Breast epithelium (tissue), 4 donors: ENCODE measurements at regions not wholly inside any gene's neighbourhood (a gene's known extent, or its start where the extent isn't known, plus 50 kb on each side); places are given as distances from the start of the nearest gene placed in this dataset.

Experiments used
- DNase-seq, 2 donors: peaks; one replicate each; pipeline ENCODE4 v3.0.0-alpha.2; 2019; ENCODE audit warnings: low spot score in 2 of 2
- H3K27ac ChIP-seq, 2 donors: fragments of 200-600 bp; sonication (generic) in 1 of 2; one replicate each; pipeline ENCODE4 v1.5.1; 2016 to 2019; ENCODE audit warnings: mild to moderate bottlenecking in 1 of 2
- H3K27me3 ChIP-seq, 2 donors: fragments of 200-600 bp; sonication (generic) in 1 of 2; one replicate each; pipeline versions ENCODE4 v1.5.1 to v1.6.0; 2017 to 2019; ENCODE audit warnings: control low read depth in 1 of 2, mild to moderate bottlenecking in 1 of 2
- H3K36me3 ChIP-seq: fragments of 200-600 bp; one replicate; pipeline ENCODE4 v1.5.1; 2019
- H3K4me1 ChIP-seq, 2 donors: fragments of 200-600 bp; sonication (generic); one replicate each; pipeline ENCODE4 v1.5.1; 2016 to 2019; ENCODE audit warnings: control low read depth in 1 of 2
- H3K4me3 ChIP-seq, 3 donors: fragments of 200-600 bp; sonication (generic); 1 replicate in 2 of 3; 2 replicates in 1 of 3; pipeline ENCODE4 v1.5.1; 2016 to 2019; ENCODE audit warnings: mild to moderate bottlenecking in 3 of 3, moderate library complexity in 2 of 3
- H3K9me3 ChIP-seq, 2 donors: fragments of 200-600 bp; sonication (generic) in 1 of 2; one replicate each; pipeline ENCODE4 v1.5.1; 2016 to 2019; ENCODE audit warnings: control low read depth in 1 of 2
- POLR2A ChIP-seq: fragments of 450-650 bp; IDR thresholded peaks from one replicate; pipeline ENCODE4 v1.6.1; 2016; ENCODE audit warnings: antibody characterized with exemption, mild to moderate bottlenecking, moderate library complexity
- POLR2AphosphoS5 ChIP-seq, 3 donors: sonication (generic); formaldehyde crosslinking; IDR thresholded peaks; one replicate each; pipeline ENCODE4 v1.6.1; 2017; ENCODE audit warnings: antibody characterized with exemption in 3 of 3
- intact Hi-C: fragments of 100-400 bp; cut with DNase I; formaldehyde crosslinking; loops from one replicate; pipeline ENCODE4 v1.15.1; 2023; ENCODE audit warnings: low total_unique reads
- TF ChIP-seq, protein P1 (sequence below), 3 donors: fragments of 450-650 bp; IDR thresholded peaks; one replicate each; pipeline ENCODE4 v1.5.1; 2016 to 2017; ENCODE audit warnings: antibody characterized with exemption in 3 of 3, mild to moderate bottlenecking in 3 of 3, moderate library complexity in 3 of 3

DNA sequence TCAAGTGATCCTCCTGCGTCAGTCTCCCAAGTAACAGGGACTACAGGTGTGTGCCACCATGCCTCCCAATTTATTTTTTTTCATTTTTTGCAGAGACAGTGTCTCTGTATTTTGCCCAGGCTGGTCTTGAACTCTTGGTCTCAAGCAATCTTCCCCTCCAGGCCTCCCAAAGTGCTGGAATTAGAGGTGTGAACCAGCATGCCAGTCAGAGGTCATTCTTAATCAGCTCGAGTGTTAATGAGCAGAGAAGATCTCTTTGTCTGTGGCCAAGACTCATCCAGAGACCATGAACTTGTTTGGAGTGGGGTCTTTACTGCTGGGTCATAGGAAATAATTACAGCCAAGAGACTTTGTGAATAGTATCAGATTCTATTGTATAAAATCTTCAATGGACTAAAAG is 99.2 kb upstream of the AP1S2 start:
- no peak for DNase-seq
- intact Hi-C loops: no loop called here
- Histone ChIP-seq H3K36me3 (no peaks in the 10 kb centered on the region), H3K9me3 (no peaks in the 10 kb centered on the region), H3K4me1 (no peaks in the 10 kb centered on the region), H3K27me3 (peaks cover 0 to 12% of the 10 kb centered on the region in 2 donors), H3K27ac (no peak overlapping the region), H3K4me3 (no peak overlapping the region)
- TF ChIP-seq POLR2A: no peak
- TF ChIP-seq POLR2AphosphoS5 (IDR thresholded peaks at IDR 0.05): no peak

DNA sequence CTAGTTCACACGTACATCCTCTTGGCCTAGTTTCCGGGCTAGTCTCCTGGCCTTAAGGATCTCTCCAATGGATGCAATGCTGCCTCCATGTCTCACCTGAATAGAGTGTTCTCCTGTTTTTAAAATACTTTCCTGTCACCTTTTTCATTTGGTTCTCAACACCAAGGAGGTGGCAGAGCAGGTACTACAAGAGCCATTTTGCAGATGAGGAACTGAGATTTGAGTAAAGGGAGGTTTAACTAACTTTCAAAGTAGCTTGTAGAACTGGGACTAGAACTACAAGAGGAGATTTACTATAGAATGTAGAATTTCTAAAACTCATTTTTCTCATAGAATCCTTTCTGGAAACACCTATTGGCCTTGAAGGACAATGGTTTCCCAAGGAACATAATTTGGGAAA is 97.6 kb upstream of the AP1S2 start:
- no peak for DNase-seq
- TF ChIP-seq POLR2A (no peak), POLR2AphosphoS5 (IDR thresholded peaks at IDR 0.05) (no peak)
- TF ChIP-seq, protein P1, sequence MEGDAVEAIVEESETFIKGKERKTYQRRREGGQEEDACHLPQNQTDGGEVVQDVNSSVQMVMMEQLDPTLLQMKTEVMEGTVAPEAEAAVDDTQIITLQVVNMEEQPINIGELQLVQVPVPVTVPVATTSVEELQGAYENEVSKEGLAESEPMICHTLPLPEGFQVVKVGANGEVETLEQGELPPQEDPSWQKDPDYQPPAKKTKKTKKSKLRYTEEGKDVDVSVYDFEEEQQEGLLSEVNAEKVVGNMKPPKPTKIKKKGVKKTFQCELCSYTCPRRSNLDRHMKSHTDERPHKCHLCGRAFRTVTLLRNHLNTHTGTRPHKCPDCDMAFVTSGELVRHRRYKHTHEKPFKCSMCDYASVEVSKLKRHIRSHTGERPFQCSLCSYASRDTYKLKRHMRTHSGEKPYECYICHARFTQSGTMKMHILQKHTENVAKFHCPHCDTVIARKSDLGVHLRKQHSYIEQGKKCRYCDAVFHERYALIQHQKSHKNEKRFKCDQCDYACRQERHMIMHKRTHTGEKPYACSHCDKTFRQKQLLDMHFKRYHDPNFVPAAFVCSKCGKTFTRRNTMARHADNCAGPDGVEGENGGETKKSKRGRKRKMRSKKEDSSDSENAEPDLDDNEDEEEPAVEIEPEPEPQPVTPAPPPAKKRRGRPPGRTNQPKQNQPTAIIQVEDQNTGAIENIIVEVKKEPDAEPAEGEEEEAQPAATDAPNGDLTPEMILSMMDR (IDR thresholded peaks at IDR 0.05): no peak
- Histone ChIP-seq H3K27ac (no peak overlapping the region), H3K4me3 (no peak overlapping the region), H3K27me3 (peaks cover 0 to 17% of the 10 kb centered on the region in 2 donors), H3K4me1 (no peaks in the 10 kb centered on the region), H3K36me3 (no peaks in the 10 kb centered on the region), H3K9me3 (no peaks in the 10 kb centered on the region)
- intact Hi-C loops: no loop called here

DNA sequence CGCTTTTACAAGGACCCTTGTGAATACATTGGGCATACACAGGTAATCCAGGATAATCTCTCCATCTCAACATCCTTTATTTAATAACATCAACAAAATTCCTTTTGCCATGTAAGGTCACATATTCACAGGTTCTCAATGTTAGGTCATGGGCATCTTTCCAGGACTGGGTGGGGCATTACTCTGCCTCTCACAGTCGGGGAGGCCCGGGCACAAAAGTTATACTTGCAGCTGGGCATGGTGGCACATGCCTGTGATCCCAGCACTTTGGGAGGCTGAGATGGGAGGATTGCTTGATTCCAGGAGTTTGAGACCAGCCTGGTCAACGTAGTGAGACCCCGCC is 93.7 kb upstream of the AP1S2 start:
- no peaks in the 10 kb centered on the region for H3K4me1 ChIP-seq
- no peak overlapping the region for H3K4me3 ChIP-seq
- peaks cover 0 to 39% of the 10 kb centered on the region in 2 donors for H3K27me3 ChIP-seq
- no peaks in the 10 kb centered on the region for H3K36me3 ChIP-seq
- no peak for DNase-seq
- intact Hi-C loops: no loop called here
- H3K27ac ChIP-seq: no peak overlapping the region
- H3K9me3 ChIP-seq: no peaks in the 10 kb centered on the region
- TF ChIP-seq POLR2AphosphoS5 (IDR thresholded peaks at IDR 0.05) (no peak), POLR2A (no peak)
- TF ChIP-seq, protein P1 (IDR thresholded peaks at IDR 0.05): no peak

DNA sequence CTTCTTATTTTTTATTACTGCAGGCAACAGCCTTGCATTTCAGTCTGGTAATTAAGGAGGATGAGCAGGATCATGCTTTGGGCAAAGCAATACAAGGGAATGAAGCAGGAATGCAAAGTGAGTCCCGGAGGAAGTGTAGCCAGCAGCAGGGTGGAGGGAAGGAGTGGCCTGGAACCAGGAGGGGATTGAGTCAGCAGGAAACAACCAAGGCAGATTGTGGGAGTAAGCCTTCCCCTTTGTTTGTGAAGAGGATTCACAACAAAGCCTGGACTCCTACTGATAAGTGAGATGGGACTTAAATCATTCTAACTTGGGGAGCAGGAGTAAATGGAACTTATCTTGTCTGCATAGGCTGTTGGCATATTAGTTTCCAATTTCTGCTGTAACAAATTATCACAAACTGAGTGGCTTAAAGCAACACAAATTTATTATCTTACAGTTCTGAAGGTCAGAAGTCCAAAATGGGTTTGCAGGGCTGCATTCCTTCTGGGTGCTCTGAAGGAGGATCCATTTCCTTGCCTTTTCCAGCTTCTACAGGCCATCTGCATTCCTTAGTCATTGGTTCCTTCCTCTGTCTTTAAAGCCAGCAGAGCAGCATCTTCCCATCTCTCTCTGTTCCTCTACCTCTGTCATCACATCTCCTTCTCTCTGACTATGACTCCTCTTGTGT is 93.2 kb upstream of the AP1S2 start:
- no peak for DNase-seq
- intact Hi-C loops: no loop called here
- Histone ChIP-seq H3K9me3 (no peaks in the 10 kb centered on the region), H3K36me3 (no peaks in the 10 kb centered on the region), H3K27ac (no peak overlapping the region), H3K27me3 (peaks cover 0 to 44% of the 10 kb centered on the region in 2 donors), H3K4me3 (no peak overlapping the region), H3K4me1 (no peaks in the 10 kb centered on the region)
- no peak for TF ChIP-seq POLR2AphosphoS5 (IDR thresholded peaks at IDR 0.05)
- TF ChIP-seq, protein P1 (IDR thresholded peaks at IDR 0.05): no peak
- no peak for TF ChIP-seq POLR2A

DNA sequence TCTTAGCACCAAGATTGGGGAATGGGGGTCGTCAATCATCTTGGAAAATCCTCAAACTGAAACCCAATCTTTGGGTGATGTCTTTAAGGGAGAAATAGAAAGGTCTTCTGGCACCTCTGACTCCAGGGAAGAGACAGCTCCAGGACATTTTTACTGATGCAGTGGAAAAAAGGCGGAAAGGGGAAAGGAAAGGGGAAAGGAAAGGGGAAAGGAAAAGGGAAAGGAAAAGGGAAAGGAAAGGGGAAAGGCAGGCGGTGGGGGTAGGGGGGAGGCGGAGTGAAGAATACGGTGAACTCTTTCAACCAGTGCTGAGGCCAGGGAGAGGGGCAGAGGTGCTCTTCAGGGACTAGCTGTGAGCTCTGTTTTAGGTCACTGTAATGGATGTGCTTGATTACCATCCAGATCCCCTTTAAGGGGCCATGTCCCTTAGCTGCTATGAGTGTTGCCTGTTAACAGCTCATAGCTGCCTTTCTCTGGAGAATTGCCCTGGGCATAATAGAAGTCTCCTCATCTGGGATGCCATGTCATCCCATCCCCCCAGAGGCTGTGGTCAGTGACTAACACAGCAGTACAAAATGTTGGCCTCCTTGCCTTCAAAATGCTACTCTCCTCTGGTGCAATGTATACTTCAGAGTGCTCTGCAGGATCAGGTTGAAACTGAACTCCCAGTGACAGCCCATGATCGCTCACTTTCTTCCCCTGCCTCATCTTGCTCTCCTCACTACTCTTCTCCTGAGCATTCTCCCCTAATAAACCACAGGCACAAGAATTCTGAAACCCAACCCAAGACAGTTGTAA is 92.4 kb upstream of the AP1S2 start:
- intact Hi-C loops: no loop called here
- Histone ChIP-seq H3K4me3 (no peak overlapping the region), H3K27ac (no peak overlapping the region), H3K36me3 (no peaks in the 10 kb centered on the region), H3K27me3 (peaks cover 0 to 48% of the 10 kb centered on the region in 2 donors), H3K4me1 (no peaks in the 10 kb centered on the region), H3K9me3 (no peaks in the 10 kb centered on the region)
- no peak for DNase-seq
- TF ChIP-seq POLR2A: no peak
- no peak for TF ChIP-seq POLR2AphosphoS5 (IDR thresholded peaks at IDR 0.05)
- TF ChIP-seq, protein P1 (IDR thresholded peaks at IDR 0.05): no peak
